Common myeloid progenitor, CD34-positive (primary cell): ENCODE measurements at regions not wholly inside any gene's neighbourhood (a gene's known extent, or its start where the extent isn't known, plus 50 kb on each side); places are given as distances from the start of the nearest gene placed in this dataset.

ENCODE experiments used
- CTCF ChIA-PET: fragments of 350-600 bp; sonication (Branson Sonifier 250); formaldehyde crosslinking; loops from one replicate; lab custom pipeline; 2021; ENCODE audit warnings: antibody characterized with exemption; lab: Charles Lee
- POLR2A ChIA-PET: fragments of 350-600 bp; sonication (Branson Sonifier 250); formaldehyde crosslinking; loops from one replicate; lab custom pipeline; 2021; ENCODE audit warnings: antibody characterized with exemption; lab: Charles Lee
- DNase-seq, 3 donors: peaks; one replicate each; pipeline versions ENCODE4 v3.0.0 to v3.0.0-alpha.2; 2013
- H3K27ac ChIP-seq, 2 experiments: 1 replicate in 1 of 2; 2 replicates in 1 of 2; pipeline ENCODE4 v1.7.0; 2013; ENCODE audit warnings: inconsistent platforms in 2 of 2, low read length in 2 of 2, mild to moderate bottlenecking in 2 of 2, low read depth in 1 of 2, moderate library complexity in 1 of 2; ENCODE audit not compliant: severe bottlenecking in 2 of 2, insufficient read depth in 1 of 2, poor library complexity in 1 of 2
- H3K27me3 ChIP-seq, 5 experiments: replicated peaks in 2 of 5; 1 replicate in 3 of 5; 2 replicates in 2 of 5; pipeline versions ENCODE4 v1.6.1 to v1.7.0; 2013; ENCODE audit warnings: low read length in 4 of 5, mild to moderate bottlenecking in 2 of 5, moderate library complexity in 2 of 5, inconsistent platforms in 1 of 5; ENCODE audit not compliant: insufficient read depth in 5 of 5, control insufficient read depth in 4 of 5
- H3K36me3 ChIP-seq, 4 experiments: 1 replicate in 2 of 4; 2 replicates in 2 of 4; pipeline versions ENCODE4 v1.6.1 to v1.7.0; 2013; ENCODE audit warnings: low read length in 3 of 4, control low read depth in 1 of 4, mild to moderate bottlenecking in 1 of 4; ENCODE audit not compliant: control insufficient read depth in 4 of 4, insufficient read depth in 4 of 4
- H3K4me1 ChIP-seq, 4 experiments: 1 replicate in 3 of 4; 2 replicates in 1 of 4; pipeline versions ENCODE4 v1.6.1 to v1.7.1; 2013; ENCODE audit warnings: low read length in 3 of 4, mild to moderate bottlenecking in 3 of 4, control low read depth in 1 of 4, inconsistent platforms in 1 of 4, moderate library complexity in 1 of 4; ENCODE audit not compliant: control insufficient read depth in 4 of 4, insufficient read depth in 4 of 4; ENCODE audit errors: control extremely low read depth in 1 of 4
- H3K4me3 ChIP-seq, 7 experiments: 1 replicate in 4 of 7; 2 replicates in 3 of 7; pipeline versions ENCODE4 v1.5.1 to v1.7.0; 2013; ENCODE audit warnings: mild to moderate bottlenecking in 7 of 7, low read length in 6 of 7, moderate library complexity in 6 of 7, inconsistent platforms in 2 of 7, low read depth in 2 of 7, control low read depth in 1 of 7; ENCODE audit not compliant: insufficient read depth in 4 of 7, control insufficient read depth in 1 of 7; ENCODE audit errors: extremely low read depth in 1 of 7
- H3K9me3 ChIP-seq, 5 experiments: 1 replicate in 4 of 5; 2 replicates in 1 of 5; pipeline versions ENCODE4 v1.6.1 to v1.7.1; 2013; ENCODE audit warnings: low read length in 4 of 5, mild to moderate bottlenecking in 2 of 5, inconsistent platforms in 1 of 5, low read depth in 1 of 5, moderate library complexity in 1 of 5; ENCODE audit not compliant: control insufficient read depth in 4 of 5, insufficient read depth in 2 of 5; ENCODE audit errors: control extremely low read depth in 1 of 5
- WGBS: methylation state at CpG from one replicate; pipeline ENCODE4 v1.1.5; 2013; ENCODE audit not compliant: insufficient coverage; 5-methylcytosine and 5-hydroxymethylcytosine counted together

DNA sequence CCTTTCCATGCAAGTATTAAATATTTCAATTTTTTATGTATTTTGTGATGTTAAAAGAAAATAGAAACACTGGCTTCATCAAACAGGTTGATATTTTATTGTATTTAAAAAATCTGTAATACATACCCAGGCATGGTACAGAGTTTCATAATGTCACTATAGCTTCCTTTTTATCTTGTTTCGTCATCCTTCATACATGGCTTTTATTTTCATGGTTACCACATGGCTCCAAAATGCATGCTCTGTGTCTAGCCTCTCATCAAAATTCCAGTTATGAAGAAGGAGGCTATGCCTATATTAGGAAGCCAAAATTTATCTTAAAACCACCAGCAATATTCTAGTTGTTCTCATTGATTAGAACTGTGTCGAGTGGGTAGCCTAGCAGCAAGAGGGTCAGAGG is 464.8 kb downstream of the BTG1 start:
- ChIA-PET CTCF (interaction anchor here (0.6 kb wide), 1 partner anchor 31 kb away, joined by 3 read pairs; no protein-coding TSS in a partner anchor), POLR2A (no interaction called here)
- Histone ChIP-seq H3K4me3 (no peak overlapping the region), H3K36me3 (no peaks in the 10 kb centered on the region), H3K27ac (peak overlapping the region in 1 of 2 experiments; percentile 37), H3K9me3 (no peaks in the 10 kb centered on the region), H3K27me3 (no peaks in the 10 kb centered on the region), H3K4me1 (no peaks in the 10 kb centered on the region)
- DNase-seq, result no peak
- no CpG with 5 or more reads among the region's 2 CpGs for WGBS

GRCh38 chr12:91677556-91677955 is 468.1 kb downstream of the BTG1 start:
- no peaks in the 10 kb centered on the region for H3K9me3 ChIP-seq
- H3K27me3 ChIP-seq, result no peaks in the 10 kb centered on the region
- ChIA-PET CTCF (no interaction called here), POLR2A (no interaction called here)
- no peaks in the 10 kb centered on the region for H3K4me1 ChIP-seq
- WGBS, result no CpG with 5 or more reads among the region's 1 CpG
- no peak for DNase-seq
- no peak overlapping the region for H3K27ac ChIP-seq
- no peak overlapping the region for H3K4me3 ChIP-seq
- H3K36me3 ChIP-seq, result no peaks in the 10 kb centered on the region

GRCh38 chr12:91675401-91675800 is 470.2 kb downstream of the BTG1 start:
- H3K4me3 ChIP-seq, result no peak overlapping the region
- H3K27ac ChIP-seq, result no peak overlapping the region
- ChIA-PET POLR2A (no interaction called here), CTCF (no interaction called here)
- no peaks in the 10 kb centered on the region for H3K36me3 ChIP-seq
- no CpG with 5 or more reads among the region's 2 CpGs for WGBS
- no peaks in the 10 kb centered on the region for H3K27me3 ChIP-seq
- H3K4me1 ChIP-seq, result no peaks in the 10 kb centered on the region
- no peak for DNase-seq
- H3K9me3 ChIP-seq, result no peaks in the 10 kb centered on the region

DNA sequence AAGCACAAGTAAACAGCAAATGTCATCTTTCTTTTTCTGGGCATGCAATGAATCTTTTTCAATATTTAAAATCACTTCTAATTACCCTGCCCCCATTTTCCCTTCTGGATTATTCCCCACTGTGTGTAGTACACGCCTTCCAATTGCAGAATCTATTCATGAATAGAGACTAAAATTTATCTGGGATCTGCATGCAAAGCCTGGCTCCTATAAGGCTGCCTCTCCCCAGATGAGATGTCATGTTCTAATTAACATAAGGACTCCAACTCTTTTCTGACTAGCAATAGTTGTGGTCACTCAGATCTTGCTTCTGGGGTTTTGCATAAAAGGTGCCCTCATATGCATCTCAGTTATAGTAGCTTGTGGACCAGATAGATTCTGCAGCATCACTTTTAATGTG is 473.5 kb downstream of the BTG1 start:
- ChIA-PET POLR2A (no interaction called here), CTCF (interaction anchor here (0.9 kb wide), 1 partner anchor 308 kb away, joined by 3 read pairs; no protein-coding TSS in a partner anchor)
- WGBS, result no CpG with 5 or more reads among the region's 1 CpG

DNA sequence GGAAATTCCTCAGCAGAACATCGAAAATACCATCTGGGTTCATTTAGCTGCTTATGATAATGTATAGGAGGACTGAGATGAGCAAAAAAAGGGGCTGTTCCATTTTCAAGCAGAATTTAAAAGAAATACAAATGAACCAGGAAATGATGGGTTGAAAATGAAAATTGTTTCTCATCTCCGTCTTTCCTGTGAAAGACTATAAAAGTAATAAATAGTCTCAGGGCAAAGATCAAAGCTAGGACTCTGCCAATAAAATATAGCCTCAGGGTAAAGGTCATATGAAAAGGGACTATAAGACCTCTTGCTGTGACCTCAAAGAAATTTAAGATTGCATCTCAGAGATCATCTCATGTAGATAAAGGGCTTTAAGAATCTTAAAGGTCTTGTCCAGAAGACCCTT is 478.0 kb downstream of the BTG1 start:
- ChIA-PET CTCF (no interaction called here), POLR2A (interaction anchor here (0.7 kb wide), 1 partner anchor 343 kb away, joined by 3 read pairs; no protein-coding TSS in a partner anchor)
- H3K4me1 ChIP-seq, result no peaks in the 10 kb centered on the region
- H3K27me3 ChIP-seq, result no peaks in the 10 kb centered on the region
- H3K9me3 ChIP-seq, result peaks cover 0 to 4% (median 0%) of the 10 kb centered on the region in 5 experiments
- no peak overlapping the region for H3K4me3 ChIP-seq
- H3K27ac ChIP-seq, result no peak overlapping the region
- DNase-seq, result no peak
- H3K36me3 ChIP-seq, result no peaks in the 10 kb centered on the region
- 100% methylated on average over 1 of the region's 2 CpGs for WGBS

More for the DNA sequence above, 473.5 kb downstream of the BTG1 start:
- no peaks in the 10 kb centered on the region for H3K36me3 ChIP-seq
- H3K9me3 ChIP-seq, result peaks cover 0 to 4% (median 0%) of the 10 kb centered on the region in 5 experiments
- H3K4me3 ChIP-seq, result no peak overlapping the region
- DNase-seq, result no peak
- no peaks in the 10 kb centered on the region for H3K27me3 ChIP-seq
- H3K27ac ChIP-seq, result no peak overlapping the region
- H3K4me1 ChIP-seq, result no peaks in the 10 kb centered on the region

DNA sequence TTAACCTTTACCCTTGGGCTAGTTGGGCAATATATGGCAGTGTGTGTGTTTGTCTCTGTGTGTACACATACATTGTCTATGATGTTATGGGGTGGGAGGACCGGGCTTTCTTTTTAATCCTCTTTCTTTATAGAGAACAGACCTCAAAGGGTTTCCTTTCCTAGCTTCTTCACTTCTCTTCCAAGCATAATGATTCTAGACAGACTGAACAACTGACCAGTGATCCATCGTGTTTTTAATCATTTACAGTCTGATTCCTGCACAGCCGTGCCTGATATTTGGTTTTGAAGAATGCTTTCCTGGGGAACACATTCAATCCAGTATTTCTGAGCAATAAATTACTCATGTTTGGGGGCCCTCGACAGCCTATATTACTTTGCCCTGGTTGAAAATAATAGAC is 481.1 kb upstream of the DCN start:
- H3K27ac ChIP-seq, result no peak overlapping the region
- POLR2A ChIA-PET, result no interaction called here
- DNase-seq, result no peak
- no peaks in the 10 kb centered on the region for H3K36me3 ChIP-seq
- WGBS, result 90% methylated on average over 2 of the region's 4 CpGs
- H3K4me1 ChIP-seq, result no peaks in the 10 kb centered on the region
- H3K9me3 ChIP-seq, result no peaks in the 10 kb centered on the region
- CTCF ChIA-PET, result no interaction called here
- H3K4me3 ChIP-seq, result no peak overlapping the region
- no peaks in the 10 kb centered on the region for H3K27me3 ChIP-seq

DNA sequence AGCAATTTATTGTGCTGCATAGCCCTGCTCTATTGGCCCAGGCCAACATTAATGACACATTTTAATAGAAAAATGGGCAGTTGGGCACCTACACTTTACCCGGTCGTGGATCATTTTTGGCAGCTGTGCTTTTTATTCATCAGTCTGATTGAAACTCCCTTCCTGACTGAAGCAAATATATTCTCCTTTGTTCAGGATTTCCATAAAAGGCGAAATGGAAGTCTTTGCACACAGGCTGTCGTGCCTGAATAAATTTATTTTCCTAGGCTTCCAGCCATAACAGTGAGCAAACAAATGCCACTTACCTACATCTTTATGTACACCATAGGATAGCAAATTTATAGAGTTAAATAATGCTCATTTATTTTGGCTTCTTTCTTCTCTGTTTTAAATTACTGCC is 480.7 kb upstream of the DCN start:
- 94% methylated on average over 2 of the region's 4 CpGs for WGBS
- CTCF ChIA-PET, result no interaction called here
- Histone ChIP-seq H3K4me1 (no peaks in the 10 kb centered on the region), H3K36me3 (no peaks in the 10 kb centered on the region), H3K9me3 (no peaks in the 10 kb centered on the region), H3K4me3 (no peak overlapping the region), H3K27ac (no peak overlapping the region), H3K27me3 (no peaks in the 10 kb centered on the region)
- DNase-seq, result no peak
- POLR2A ChIA-PET, result no interaction called here
